Colonic mucosa (tissue), 4 donors: ENCODE measurements at regions not wholly inside any gene's neighbourhood (a gene's known extent, or its start where the extent isn't known, plus 50 kb on each side); places are given as distances from the start of the nearest gene placed in this dataset.

Source experiments
- DNase-seq: peaks from one replicate; pipeline ENCODE4 v3.0.0-alpha.2; 2020
- H3K27ac ChIP-seq: fragments of 200-600 bp; one replicate; pipeline ENCODE4 v1.8.0; 2021
- H3K27me3 ChIP-seq: fragments of 200-600 bp; one replicate; pipeline ENCODE4 v1.8.0; 2021
- H3K36me3 ChIP-seq: fragments of 200-600 bp; one replicate; pipeline ENCODE4 v1.8.0; 2021
- H3K4me1 ChIP-seq: fragments of 200-600 bp; one replicate; pipeline ENCODE4 v1.8.0; 2021; ENCODE audit warnings: mild to moderate bottlenecking
- H3K4me3 ChIP-seq: fragments of 200-600 bp; one replicate; pipeline ENCODE4 v1.8.0; 2021
- H3K9ac ChIP-seq, 2 donors: one replicate each; pipeline ENCODE4 v1.7.0; 2013; ENCODE audit warnings: control low read depth in 2 of 2, low read depth in 2 of 2, low read length in 2 of 2
- H3K9me3 ChIP-seq: fragments of 200-600 bp; one replicate; pipeline ENCODE4 v1.8.0; 2021
- intact Hi-C: fragments of 100-400 bp; cut with DNase I; formaldehyde crosslinking; loops from one replicate; pipeline ENCODE4 v1.14.1; 2022
- TF ChIP-seq, protein P1 (sequence below): fragments of 200-600 bp; IDR thresholded peaks from one replicate; pipeline ENCODE4 v1.8.0; 2022; ENCODE audit warnings: antibody characterized with exemption, mild to moderate bottlenecking
- donor health status: healthy.
- donor health status: DM: no; HTN: no; CAD: no.
- donor health status: DM: no; HTN: no; CAD: no.

DNA sequence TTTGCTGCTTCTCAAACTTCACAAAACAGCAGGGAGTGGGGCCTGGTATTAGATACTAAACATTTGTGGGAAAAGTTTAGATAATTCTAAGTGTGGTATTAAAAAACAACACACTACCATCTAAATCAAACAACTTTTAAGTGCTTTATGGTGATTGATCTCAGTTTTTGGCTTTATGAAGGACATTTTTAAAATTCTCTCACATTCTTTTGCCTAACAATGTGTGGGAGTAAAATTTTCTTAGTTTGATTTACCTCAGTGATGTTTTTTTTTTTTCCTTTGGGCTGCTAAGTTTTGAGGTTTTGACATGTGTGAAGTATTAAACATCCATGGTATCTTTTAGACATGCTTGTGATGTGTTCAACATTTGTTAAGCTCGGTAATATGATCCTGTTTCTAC is 116.2 kb downstream of the DISP1 start:
- H3K4me3 ChIP-seq, result no peak overlapping the region
- H3K27ac ChIP-seq, result no peak overlapping the region

DNA sequence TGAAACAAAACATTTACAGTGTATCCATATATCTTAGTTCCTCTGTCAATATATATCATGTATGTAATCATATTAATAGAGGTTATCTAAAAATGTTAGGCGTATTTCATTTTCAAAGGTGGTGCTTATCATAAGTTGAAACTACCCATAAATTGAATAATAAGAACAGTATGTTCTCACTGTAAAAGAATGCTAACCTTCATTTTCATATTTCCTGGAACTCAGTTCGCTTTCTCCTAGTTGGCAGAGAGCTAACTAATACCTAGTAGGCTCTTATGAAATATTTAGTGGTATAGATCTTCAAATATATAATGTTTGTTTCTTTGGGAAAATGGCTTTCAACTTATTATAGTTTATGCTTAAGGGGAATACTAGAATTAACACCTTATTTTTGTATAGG is 118.4 kb downstream of the DISP1 start:
- intact Hi-C loops, result no loop called here
- Histone ChIP-seq H3K36me3 (no peaks in the 10 kb centered on the region), H3K4me1 (no peaks in the 10 kb centered on the region), H3K4me3 (no peak overlapping the region), H3K9ac (no peak overlapping the region), H3K27ac (no peak overlapping the region), H3K27me3 (no peaks in the 10 kb centered on the region), H3K9me3 (no peaks in the 10 kb centered on the region)
- TF ChIP-seq, protein P1, sequence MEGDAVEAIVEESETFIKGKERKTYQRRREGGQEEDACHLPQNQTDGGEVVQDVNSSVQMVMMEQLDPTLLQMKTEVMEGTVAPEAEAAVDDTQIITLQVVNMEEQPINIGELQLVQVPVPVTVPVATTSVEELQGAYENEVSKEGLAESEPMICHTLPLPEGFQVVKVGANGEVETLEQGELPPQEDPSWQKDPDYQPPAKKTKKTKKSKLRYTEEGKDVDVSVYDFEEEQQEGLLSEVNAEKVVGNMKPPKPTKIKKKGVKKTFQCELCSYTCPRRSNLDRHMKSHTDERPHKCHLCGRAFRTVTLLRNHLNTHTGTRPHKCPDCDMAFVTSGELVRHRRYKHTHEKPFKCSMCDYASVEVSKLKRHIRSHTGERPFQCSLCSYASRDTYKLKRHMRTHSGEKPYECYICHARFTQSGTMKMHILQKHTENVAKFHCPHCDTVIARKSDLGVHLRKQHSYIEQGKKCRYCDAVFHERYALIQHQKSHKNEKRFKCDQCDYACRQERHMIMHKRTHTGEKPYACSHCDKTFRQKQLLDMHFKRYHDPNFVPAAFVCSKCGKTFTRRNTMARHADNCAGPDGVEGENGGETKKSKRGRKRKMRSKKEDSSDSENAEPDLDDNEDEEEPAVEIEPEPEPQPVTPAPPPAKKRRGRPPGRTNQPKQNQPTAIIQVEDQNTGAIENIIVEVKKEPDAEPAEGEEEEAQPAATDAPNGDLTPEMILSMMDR, result no peak
- no peak for DNase-seq

More for the DNA sequence above, 116.2 kb downstream of the DISP1 start:
- Histone ChIP-seq H3K36me3 (no peaks in the 10 kb centered on the region), H3K4me1 (no peaks in the 10 kb centered on the region), H3K27me3 (no peaks in the 10 kb centered on the region), H3K9me3 (no peaks in the 10 kb centered on the region), H3K9ac (no peak overlapping the region)
- TF ChIP-seq, protein P1, result no peak
- DNase-seq, result no peak
- intact Hi-C loops, result no loop called here

DNA sequence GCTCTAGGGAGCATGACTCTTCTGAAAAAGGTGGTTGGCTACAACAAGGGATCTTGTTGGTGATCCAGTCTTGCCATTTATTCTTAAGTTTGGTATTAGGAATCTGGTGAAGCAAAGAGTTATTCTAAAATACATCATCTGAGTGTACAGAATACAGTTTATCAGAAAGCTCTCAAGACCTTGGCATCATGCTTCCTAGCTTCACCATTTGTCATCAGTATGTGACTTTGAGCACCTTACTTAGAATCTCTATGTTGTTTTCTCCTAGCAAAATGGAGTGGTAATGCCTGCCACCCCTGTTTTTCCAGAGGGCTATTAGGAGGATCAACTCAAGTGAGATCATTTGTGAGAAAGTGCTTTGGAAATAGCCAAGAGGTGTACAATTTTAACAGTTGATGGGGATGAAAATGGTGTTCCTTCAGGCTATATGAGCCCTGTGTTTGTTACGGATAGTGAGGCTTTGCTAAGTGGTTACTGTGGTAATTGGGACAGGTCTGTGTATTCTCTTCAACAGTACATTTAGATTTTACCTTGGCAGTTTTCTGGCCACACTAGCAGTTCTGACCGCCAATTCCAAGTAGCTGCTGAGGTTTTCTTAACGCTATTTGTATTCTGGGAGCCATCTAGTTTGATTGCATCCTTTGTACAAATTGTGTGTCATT is 120.5 kb downstream of the DISP1 start:
- Histone ChIP-seq H3K27me3 (no peaks in the 10 kb centered on the region), H3K4me1 (no peaks in the 10 kb centered on the region), H3K4me3 (no peak overlapping the region), H3K27ac (no peak overlapping the region), H3K9me3 (no peaks in the 10 kb centered on the region), H3K9ac (no peak overlapping the region), H3K36me3 (no peaks in the 10 kb centered on the region)
- intact Hi-C loops, result no loop called here
- TF ChIP-seq, protein P1, result no peak
- DNase-seq, result no peak

DNA sequence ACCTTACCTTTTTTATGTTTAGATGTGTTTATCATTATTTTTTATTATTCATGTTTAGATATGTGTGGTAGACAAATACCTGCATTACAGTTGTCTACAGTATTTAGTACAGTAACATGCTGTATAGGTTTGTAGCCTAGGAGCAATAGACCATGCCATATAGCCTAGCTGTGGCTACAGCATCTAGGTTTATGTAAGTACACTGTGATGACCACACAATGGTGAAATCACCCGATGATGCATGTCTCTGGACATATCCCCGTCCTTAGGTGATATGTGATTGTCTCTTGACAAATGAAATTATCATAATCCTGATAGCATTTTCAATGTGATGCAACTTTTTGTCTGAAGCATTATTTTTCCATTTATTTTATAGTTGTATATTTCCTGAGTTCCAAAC is 121.2 kb downstream of the DISP1 start:
- H3K27me3 ChIP-seq, result no peaks in the 10 kb centered on the region
- no peak overlapping the region for H3K9ac ChIP-seq
- H3K9me3 ChIP-seq, result no peaks in the 10 kb centered on the region
- no peak overlapping the region for H3K4me3 ChIP-seq
- H3K4me1 ChIP-seq, result no peaks in the 10 kb centered on the region
- no peaks in the 10 kb centered on the region for H3K36me3 ChIP-seq
- TF ChIP-seq, protein P1, result no peak
- no peak overlapping the region for H3K27ac ChIP-seq
- no peak for DNase-seq
- intact Hi-C loops, result no loop called here

DNA sequence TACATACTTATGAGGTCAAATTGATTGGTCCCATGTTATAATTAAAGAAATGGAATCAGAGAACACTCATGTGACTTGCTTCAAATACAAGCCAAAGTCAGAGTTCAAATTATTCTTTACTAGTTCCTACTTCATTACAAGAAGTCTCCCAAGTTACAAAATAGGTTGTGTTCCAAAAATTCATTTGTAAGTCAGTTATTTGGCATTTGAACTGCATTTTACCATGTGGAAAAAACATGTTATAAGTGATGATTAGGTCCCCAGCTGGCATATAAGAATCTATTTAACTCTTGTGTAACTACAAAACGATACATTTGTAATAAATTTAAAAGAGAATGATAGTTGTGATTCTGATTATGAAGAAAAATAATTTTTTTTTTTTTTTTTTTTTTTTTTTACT is 124.1 kb downstream of the DISP1 start:
- no peak overlapping the region for H3K9ac ChIP-seq
- TF ChIP-seq, protein P1, result no peak
- no peaks in the 10 kb centered on the region for H3K4me1 ChIP-seq
- H3K4me3 ChIP-seq, result no peak overlapping the region
- no peaks in the 10 kb centered on the region for H3K36me3 ChIP-seq
- H3K27me3 ChIP-seq, result no peaks in the 10 kb centered on the region
- intact Hi-C loops, result no loop called here
- H3K27ac ChIP-seq, result no peak overlapping the region
- DNase-seq, result no peak
- H3K9me3 ChIP-seq, result no peaks in the 10 kb centered on the region
